CD14-positive monocyte (primary cell): ENCODE measurements at regions not wholly inside any gene's neighbourhood (a gene's known extent, or its start where the extent isn't known, plus 50 kb on each side); places are given as distances from the start of the nearest gene placed in this dataset.

Experiments
- DNase-seq, 3 donors: peaks; one replicate each; pipeline ENCODE4 v3.0.0-alpha.2; 2011 to 2022
- H2AFZ ChIP-seq: 2 replicates; pipeline ENCODE4 v1.6.0; 2012; ENCODE audit warnings: mild to moderate bottlenecking, low read depth, low read length, inconsistent platforms; ENCODE audit not compliant: insufficient read depth, poor library complexity, severe bottlenecking
- H3K27ac ChIP-seq, 2 donors: 1 replicate in 1 of 2; 2 replicates in 1 of 2; pipeline ENCODE4 v1.5.1; 2012 to 2013; ENCODE audit warnings: low read length in 2 of 2, control low read depth in 1 of 2, inconsistent platforms in 1 of 2, low read depth in 1 of 2, mild to moderate bottlenecking in 1 of 2
- H3K27me3 ChIP-seq, 2 donors: one replicate each; pipeline versions ENCODE4 v1.6.0 to v1.6.1; 2011 to 2013; ENCODE audit warnings: low read length in 2 of 2; ENCODE audit not compliant: control insufficient read depth in 2 of 2, insufficient read depth in 2 of 2
- H3K36me3 ChIP-seq, 2 donors: replicated peaks in 1 of 2; 1 replicate in 1 of 2; 2 replicates in 1 of 2; pipeline versions ENCODE4 v1.5.1 to v1.6.1; 2012 to 2013; ENCODE audit warnings: low read length in 2 of 2, control low read depth in 1 of 2, inconsistent platforms in 1 of 2, mild to moderate bottlenecking in 1 of 2; ENCODE audit not compliant: insufficient read depth in 2 of 2, control insufficient read depth in 1 of 2
- H3K4me1 ChIP-seq, 2 donors: 1 replicate in 1 of 2; 2 replicates in 1 of 2; pipeline versions ENCODE4 v1.5.1 to v1.6.1; 2012 to 2013; ENCODE audit warnings: low read length in 2 of 2, control low read depth in 1 of 2, inconsistent platforms in 1 of 2, mild to moderate bottlenecking in 1 of 2, moderate library complexity in 1 of 2; ENCODE audit not compliant: insufficient read depth in 2 of 2, control insufficient read depth in 1 of 2
- H3K4me2 ChIP-seq: replicated peaks from 2 replicates; pipeline ENCODE3; 2012; ENCODE audit warnings: low read length, moderate library complexity, mild to moderate bottlenecking; ENCODE audit not compliant: poor library complexity, severe bottlenecking; ENCODE audit errors: extremely low read depth
- H3K4me3 ChIP-seq, 3 experiments: fragments of 200-600 bp in 1 of 3; sonication (generic) in 1 of 3; replicated peaks in 1 of 3; 1 replicate in 2 of 3; 2 replicates in 1 of 3; pipeline ENCODE4 v1.5.1; 2011 to 2013; ENCODE audit warnings: low read length in 3 of 3, mild to moderate bottlenecking in 3 of 3, control low read depth in 2 of 3, low read depth in 2 of 3, inconsistent platforms in 1 of 3, moderate library complexity in 1 of 3
- H3K79me2 ChIP-seq: 2 replicates; pipeline ENCODE4 v1.6.0; 2012; ENCODE audit warnings: mild to moderate bottlenecking, control low read depth, inconsistent platforms, low read length, moderate library complexity; ENCODE audit not compliant: insufficient read depth
- H3K9ac ChIP-seq: 2 replicates; pipeline ENCODE4 v1.6.0; 2017; ENCODE audit warnings: low read length, mild to moderate bottlenecking; ENCODE audit not compliant: insufficient read depth, poor library complexity, severe bottlenecking
- H3K9me3 ChIP-seq, 2 donors: replicated peaks in 1 of 2; 1 replicate in 1 of 2; 2 replicates in 1 of 2; pipeline versions ENCODE4 v1.5.1 to v1.6.1; 2012 to 2013; ENCODE audit warnings: low read length in 2 of 2, control low read depth in 1 of 2; ENCODE audit not compliant: control insufficient read depth in 1 of 2, insufficient read depth in 1 of 2
- H4K20me1 ChIP-seq: 2 replicates; pipeline ENCODE4 v1.6.0; 2012; ENCODE audit warnings: mild to moderate bottlenecking, low read length, control low read depth, moderate library complexity; ENCODE audit not compliant: insufficient read depth
- H3K27ac Mint-ChIP-seq, 7 donors: one replicate each; pipeline ENCODE4 v1.8.0; 2020; ENCODE audit warnings: mild to moderate bottlenecking in 7 of 7, mixed read lengths in 7 of 7, moderate library complexity in 6 of 7, inconsistent platforms in 2 of 7
- H3K27me3 Mint-ChIP-seq, 3 donors: one replicate each; pipeline ENCODE4 v1.8.0; 2021 to 2022; ENCODE audit warnings: low read depth in 3 of 3, mild to moderate bottlenecking in 3 of 3, mixed read lengths in 3 of 3, moderate library complexity in 3 of 3, inconsistent platforms in 1 of 3
- H3K36me3 Mint-ChIP-seq, 2 donors: one replicate each; pipeline ENCODE4 v1.8.0; 2020; ENCODE audit warnings: mixed read lengths in 2 of 2, inconsistent platforms in 1 of 2, mild to moderate bottlenecking in 1 of 2
- H3K4me1 Mint-ChIP-seq: one replicate; pipeline ENCODE4 v1.8.0; 2020; ENCODE audit warnings: mild to moderate bottlenecking, mixed read lengths
- H3K4me3 Mint-ChIP-seq, 2 donors: one replicate each; pipeline ENCODE4 v1.8.0; 2020; ENCODE audit warnings: mild to moderate bottlenecking in 2 of 2, mixed read lengths in 2 of 2, moderate library complexity in 1 of 2
- H3K9me3 Mint-ChIP-seq, 7 donors: one replicate each; pipeline ENCODE4 v1.8.0; 2020 to 2022; ENCODE audit warnings: mixed read lengths in 7 of 7, mild to moderate bottlenecking in 6 of 7, moderate library complexity in 6 of 7, inconsistent platforms in 2 of 7
- CTCF ChIP-seq: fragments of 200-600 bp; IDR thresholded peaks from one replicate; pipeline ENCODE4 v1.8.0; 2022; ENCODE audit warnings: antibody characterized with exemption, mild to moderate bottlenecking
- WGBS: methylation state at CpG from one replicate; pipeline ENCODE4 v1.1.5; 2013; ENCODE audit warnings: missing lambda C conversion rate; ENCODE audit not compliant: insufficient coverage; 5-methylcytosine and 5-hydroxymethylcytosine counted together
- intact Hi-C, 2 donors: fragments of 100-400 bp; cut with micrococcal nuclease; formaldehyde crosslinking; loops; one replicate each; pipeline versions ENCODE4 v1.15.0 to v1.15.1; 2023

GRCh38 chr14:25484906-25485305 is 435.0 kb upstream of the STXBP6 start:
- H3K27ac ChIP-seq = no peak overlapping the region
- Mint-ChIP-seq H3K4me1 (no peaks in the 10 kb centered on the region), H3K4me3 (no peak overlapping the region), H3K27ac (no peak overlapping the region), H3K27me3 (peaks cover 0 to 4% (median 0%) of the 10 kb centered on the region in 3 donors), H3K36me3 (no peaks in the 10 kb centered on the region), H3K9me3 (no peaks in the 10 kb centered on the region)
- no peaks in the 10 kb centered on the region for H3K9me3 ChIP-seq
- no peak overlapping the region for H3K4me3 ChIP-seq
- no peak overlapping the region for H2AFZ ChIP-seq
- no peaks in the 10 kb centered on the region for H3K27me3 ChIP-seq
- no peaks in the 10 kb centered on the region for H4K20me1 ChIP-seq
- H3K79me2 ChIP-seq = no peaks in the 10 kb centered on the region
- no peaks in the 10 kb centered on the region for H3K4me1 ChIP-seq
- WGBS = no CpG with 5 or more reads among the region's 1 CpG
- H3K9ac ChIP-seq = no peak overlapping the region
- H3K4me2 ChIP-seq = no peak overlapping the region
- H3K36me3 ChIP-seq = no peaks in the 10 kb centered on the region
- no peak for TF ChIP-seq CTCF
- DNase-seq = no peak
- intact Hi-C loops = no loop called here

GRCh38 chr14:25484235-25484634 is 434.3 kb upstream of the STXBP6 start:
- Histone ChIP-seq H3K79me2 (no peaks in the 10 kb centered on the region), H2AFZ (no peak overlapping the region), H3K9ac (no peak overlapping the region), H3K9me3 (no peaks in the 10 kb centered on the region), H3K4me3 (no peak overlapping the region), H3K4me1 (no peaks in the 10 kb centered on the region), H4K20me1 (no peaks in the 10 kb centered on the region), H3K4me2 (no peak overlapping the region), H3K27me3 (no peaks in the 10 kb centered on the region), H3K36me3 (no peaks in the 10 kb centered on the region), H3K27ac (no peak overlapping the region)
- intact Hi-C loops = no loop called here
- no CpG with 5 or more reads among the region's 1 CpG for WGBS
- Mint-ChIP-seq H3K27me3 (peaks cover 0 to 4% (median 0%) of the 10 kb centered on the region in 3 donors), H3K27ac (no peak overlapping the region), H3K4me3 (no peak overlapping the region), H3K36me3 (no peaks in the 10 kb centered on the region), H3K4me1 (no peaks in the 10 kb centered on the region), H3K9me3 (no peaks in the 10 kb centered on the region)
- no peak for DNase-seq
- no peak for TF ChIP-seq CTCF
